ENCODE measurements at regions not wholly inside any gene's neighbourhood (a gene's known extent, or its start where the extent isn't known, plus 50 kb on each side); places are given as distances from the start of the nearest gene placed in this dataset.

GRCh38 chr20:52454660-52455059 lies 263.1 kb upstream of the ZFP64 start:
- TF ChIP-seq CTCF (IDR thresholded peaks at IDR 0.05) (no peak), EZH2 (IDR thresholded peaks at IDR 0.05; ENCODE audit: borderline replicate concordance, insufficient read depth, low read depth, low read length, poor library complexity, severe bottlenecking) (no peak)
